Psoas muscle (tissue), 7 donors: ENCODE measurements at regions not wholly inside any gene's neighbourhood (a gene's known extent, or its start where the extent isn't known, plus 50 kb on each side); places are given as distances from the start of the nearest gene placed in this dataset.

Experiments used
- ATAC-seq, 4 donors: fragments of 200-7000 bp; cut with Tn5 transposase; one replicate each; pipeline ENCODE4 v1.9.1; 2020; ENCODE audit warnings: moderate library complexity in 3 of 4, mild to moderate bottlenecking in 2 of 4
- DNase-seq, 2 donors: peaks; one replicate each; pipeline ENCODE4 v3.0.0-alpha.2; 2020
- H3K27ac ChIP-seq: fragments of 200-600 bp; one replicate; pipeline ENCODE4 v1.8.0; 2022
- H3K27me3 ChIP-seq, 3 donors: fragments of 200-600 bp in 1 of 3; one replicate each; pipeline versions ENCODE4 v1.6.1 to v1.8.0; 2013 to 2022; ENCODE audit warnings: low read length in 2 of 3, mild to moderate bottlenecking in 2 of 3, moderate library complexity in 1 of 3; ENCODE audit not compliant: insufficient read depth in 3 of 3
- H3K36me3 ChIP-seq, 2 donors: fragments of 200-600 bp in 1 of 2; one replicate each; pipeline versions ENCODE4 v1.6.1 to v1.8.0; 2013 to 2022; ENCODE audit warnings: low read depth in 1 of 2, mild to moderate bottlenecking in 1 of 2, moderate library complexity in 1 of 2; ENCODE audit not compliant: insufficient read depth in 1 of 2
- H3K4me1 ChIP-seq: fragments of 200-600 bp; one replicate; pipeline ENCODE4 v1.8.0; 2022
- H3K4me3 ChIP-seq: fragments of 200-600 bp; one replicate; pipeline ENCODE4 v1.8.0; 2022; ENCODE audit warnings: mild to moderate bottlenecking
- H3K9me3 ChIP-seq: fragments of 200-600 bp; one replicate; pipeline ENCODE4 v1.8.0; 2022
- CTCF ChIP-seq: fragments of 200-600 bp; IDR thresholded peaks from one replicate; pipeline ENCODE4 v1.8.0; 2022; ENCODE audit warnings: antibody characterized with exemption
- WGBS, 3 donors: extraction: QIAGEN DNeasy Blood & Tissue Kit; methylation state at CpG; one replicate each; pipeline versions ENCODE4 v1.1.6 to v1.1.7; 2013; 5-methylcytosine and 5-hydroxymethylcytosine counted together
- intact Hi-C, 2 donors: fragments of 100-400 bp; cut with DNase I; formaldehyde crosslinking; loops; one replicate each; pipeline versions ENCODE4 v1.11.0 to v1.14.2; 2022
- donor health status: healthy with polysubstance abuse.
- donor health status: DM: no; HTN: no; CAD: no; lungs with moderate emphysema.
- donor health status: Bipolar disorder and iron deficiency.
- donor health status: healthy.
- donor health status: DM: yes; HTN: yes; CAD: no.
- donor health status: DM: no; HTN: no; CAD: no.
- donor health status: DM: yes; HTN: yes; CAD: no.

- H3K36me3 ChIP-seq: no peaks in the 10 kb centered on the region
- 89 to 93% (median 92%) methylated on average over 2 of the region's 2 CpGs for WGBS, 3 donors
- DNase-seq: no peak
- no peaks in the 10 kb centered on the region for H3K4me1 ChIP-seq
- no peaks in the 10 kb centered on the region for H3K9me3 ChIP-seq
- ATAC-seq: no peak
- H3K27ac ChIP-seq: no peak overlapping the region
- no peaks in the 10 kb centered on the region for H3K27me3 ChIP-seq
- no peak for TF ChIP-seq CTCF
- intact Hi-C loops: no loop called here
- no peak overlapping the region for H3K4me3 ChIP-seq
Observed at GRCh38 chr5:175384724-175385552, 59.0 kb downstream of the DRD1 start.

GRCh38 chr5:175383350-175383749, 60.6 kb downstream of the DRD1 start:
- no peaks in the 10 kb centered on the region for H3K9me3 ChIP-seq
- no peak overlapping the region for H3K27ac ChIP-seq
- no peak overlapping the region for H3K4me3 ChIP-seq
- H3K36me3 ChIP-seq: no peaks in the 10 kb centered on the region
- H3K4me1 ChIP-seq: no peaks in the 10 kb centered on the region
- ATAC-seq (no peak), DNase-seq (no peak)
- WGBS, 3 donors: 17 to 36% (median 29%) methylated on average over 4 of the region's 4 CpGs
- no peaks in the 10 kb centered on the region for H3K27me3 ChIP-seq
- no peak for TF ChIP-seq CTCF
- intact Hi-C loops: no loop called here

GRCh38 chr5:175382171-175382570, 61.8 kb downstream of the DRD1 start:
- H3K4me1 ChIP-seq: no peaks in the 10 kb centered on the region
- intact Hi-C loops: no loop called here
- H3K36me3 ChIP-seq: no peaks in the 10 kb centered on the region
- TF ChIP-seq CTCF: no peak
- 47 to 68% (median 49%) methylated on average over 1 of the region's 1 CpG for WGBS, 3 donors
- H3K27me3 ChIP-seq: peaks cover 0 to 5% (median 0%) of the 10 kb centered on the region in 3 donors
- H3K9me3 ChIP-seq: no peaks in the 10 kb centered on the region
- no peak overlapping the region for H3K27ac ChIP-seq
- no peak for ATAC-seq
- H3K4me3 ChIP-seq: no peak overlapping the region
- DNase-seq: no peak

- TF ChIP-seq CTCF: no peak
- H3K36me3 ChIP-seq: no peaks in the 10 kb centered on the region
- no peak for ATAC-seq
- H3K27ac ChIP-seq: no peak overlapping the region
- DNase-seq: no peak
- 36 to 56% (median 56%) methylated on average over 4 of the region's 4 CpGs for WGBS, 3 donors
- H3K27me3 ChIP-seq: peaks cover 0 to 5% (median 0%) of the 10 kb centered on the region in 3 donors
- no peak overlapping the region for H3K4me3 ChIP-seq
- intact Hi-C loops: no loop called here
- H3K9me3 ChIP-seq: no peaks in the 10 kb centered on the region
- no peaks in the 10 kb centered on the region for H3K4me1 ChIP-seq
Observed at GRCh38 chr5:175381130-175381529, 62.9 kb downstream of the DRD1 start.

GRCh38 chr5:175380701-175381100, 63.3 kb downstream of the DRD1 start:
- Histone ChIP-seq H3K27me3 (peaks cover 0 to 5% (median 0%) of the 10 kb centered on the region in 3 donors), H3K4me3 (no peak overlapping the region), H3K27ac (no peak overlapping the region), H3K36me3 (no peaks in the 10 kb centered on the region), H3K4me1 (no peaks in the 10 kb centered on the region), H3K9me3 (no peaks in the 10 kb centered on the region)
- ATAC-seq (no peak), DNase-seq (no peak)
- no peak for TF ChIP-seq CTCF
- intact Hi-C loops: no loop called here
- WGBS, 3 donors: 81 to 88% (median 84%) methylated on average over 2 of the region's 2 CpGs
